BLaER1 (cell line): ENCODE measurements at regions not wholly inside any gene's neighbourhood (a gene's known extent, or its start where the extent isn't known, plus 50 kb on each side); places are given as distances from the start of the nearest gene placed in this dataset.

ENCODE experiments used
- H3K27ac ChIP-seq: shearing (Covaris generic); formaldehyde crosslinking; 2 replicates; pipeline ENCODE4 v1.8.1; 2022
- H3K27me3 ChIP-seq: shearing (Covaris generic); formaldehyde crosslinking; 2 replicates; pipeline ENCODE4 v1.8.1; 2022
- H3K36me3 ChIP-seq: shearing (Covaris generic); formaldehyde crosslinking; 2 replicates; pipeline ENCODE4 v1.8.1; 2022
- H3K4me1 ChIP-seq: shearing (Covaris generic); formaldehyde crosslinking; 2 replicates; pipeline ENCODE4 v1.8.1; 2022
- H3K4me2 ChIP-seq: shearing (Covaris generic); formaldehyde crosslinking; 2 replicates; pipeline ENCODE4 v1.8.1; 2022
- H3K4me3 ChIP-seq: shearing (Covaris generic); formaldehyde crosslinking; 2 replicates; pipeline ENCODE4 v1.8.1; 2022
- H3K9ac ChIP-seq: shearing (Covaris generic); formaldehyde crosslinking; 2 replicates; pipeline ENCODE4 v1.8.1; 2022
- H3K9me3 ChIP-seq: shearing (Covaris generic); formaldehyde crosslinking; 2 replicates; pipeline ENCODE4 v1.8.1; 2022
- H4K20me1 ChIP-seq: shearing (Covaris generic); formaldehyde crosslinking; 2 replicates; pipeline ENCODE4 v1.8.1; 2022
- Cebpa-rat ChIP-seq: shearing (Covaris generic); IDR thresholded peaks from 2 replicates; pipeline ENCODE4 v1.8.1; 2022

DNA sequence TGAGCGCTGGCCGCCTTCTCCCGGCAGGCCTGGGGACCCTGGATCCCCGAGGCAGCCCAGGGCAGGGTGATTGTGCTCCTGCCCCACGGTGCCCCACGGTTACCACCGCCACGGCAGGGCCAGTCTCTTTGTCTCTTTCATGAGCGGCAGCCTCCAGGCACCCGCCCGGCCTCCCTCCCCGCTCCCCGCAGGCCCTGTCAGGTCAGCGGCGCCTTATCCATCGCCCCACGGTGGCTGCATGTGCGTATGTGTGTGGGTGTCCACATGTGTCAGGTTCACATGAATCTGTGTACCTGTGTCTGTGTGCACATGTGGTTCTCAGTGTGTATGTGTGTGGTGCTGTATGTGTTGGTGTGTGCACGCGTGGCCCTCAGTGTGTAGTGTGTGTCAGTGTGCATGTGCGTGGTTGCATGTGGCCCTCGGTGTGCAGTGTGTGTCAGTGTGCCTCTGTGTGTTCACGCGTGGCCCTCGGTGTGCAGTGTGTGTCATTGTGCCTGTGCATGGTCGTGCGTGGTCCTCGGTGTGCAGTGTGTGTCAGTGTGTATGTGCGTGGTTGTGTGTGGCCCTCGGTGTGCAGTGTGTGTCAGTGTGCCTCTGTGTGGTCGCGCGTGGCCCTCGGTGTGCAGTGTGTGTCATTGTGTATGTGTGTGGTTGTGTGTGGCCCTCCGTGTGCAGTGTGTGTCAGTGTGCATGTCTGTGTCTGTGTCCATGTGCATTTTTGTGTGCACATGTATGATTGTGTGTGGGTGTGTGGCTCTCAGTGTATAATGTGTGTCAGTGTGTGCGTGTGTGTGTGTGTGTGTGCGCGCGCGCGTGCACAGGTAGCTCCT, 239.2 kb upstream of the GSE1 start:
- H3K27ac ChIP-seq, result no peak overlapping the region
- no peaks in the 10 kb centered on the region for H4K20me1 ChIP-seq
- H3K36me3 ChIP-seq, result no peaks in the 10 kb centered on the region
- no peak overlapping the region for H3K9ac ChIP-seq
- no peak overlapping the region for H3K4me2 ChIP-seq
- no peaks in the 10 kb centered on the region for H3K27me3 ChIP-seq
- H3K9me3 ChIP-seq, result no peaks in the 10 kb centered on the region
- TF ChIP-seq Cebpa-rat, result no peak
- peaks cover 80% of the 10 kb centered on the region for H3K4me1 ChIP-seq
- no peak overlapping the region for H3K4me3 ChIP-seq

DNA sequence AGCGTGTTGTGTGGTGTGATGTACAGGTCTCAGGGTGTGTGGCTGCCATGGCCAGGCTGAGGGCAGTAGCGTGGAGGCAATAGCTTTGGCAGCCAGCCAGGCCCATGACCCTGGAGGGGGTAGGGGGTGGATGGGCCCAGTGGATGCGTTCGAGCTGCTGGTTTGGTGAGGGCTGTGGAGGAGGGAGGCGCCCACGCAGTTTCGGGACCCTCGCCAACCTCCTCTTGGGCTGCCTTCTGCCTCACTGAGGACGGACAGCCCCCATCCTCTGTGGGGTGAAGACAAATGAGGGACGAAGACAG, 238.6 kb upstream of the GSE1 start:
- H3K36me3 ChIP-seq, result no peaks in the 10 kb centered on the region
- no peaks in the 10 kb centered on the region for H3K9me3 ChIP-seq
- TF ChIP-seq Cebpa-rat, result no peak
- no peaks in the 10 kb centered on the region for H3K27me3 ChIP-seq
- no peaks in the 10 kb centered on the region for H4K20me1 ChIP-seq
- H3K4me3 ChIP-seq, result no peak overlapping the region
- no peak overlapping the region for H3K27ac ChIP-seq
- no peak overlapping the region for H3K9ac ChIP-seq
- peaks cover 86% of the 10 kb centered on the region for H3K4me1 ChIP-seq
- no peak overlapping the region for H3K4me2 ChIP-seq

DNA sequence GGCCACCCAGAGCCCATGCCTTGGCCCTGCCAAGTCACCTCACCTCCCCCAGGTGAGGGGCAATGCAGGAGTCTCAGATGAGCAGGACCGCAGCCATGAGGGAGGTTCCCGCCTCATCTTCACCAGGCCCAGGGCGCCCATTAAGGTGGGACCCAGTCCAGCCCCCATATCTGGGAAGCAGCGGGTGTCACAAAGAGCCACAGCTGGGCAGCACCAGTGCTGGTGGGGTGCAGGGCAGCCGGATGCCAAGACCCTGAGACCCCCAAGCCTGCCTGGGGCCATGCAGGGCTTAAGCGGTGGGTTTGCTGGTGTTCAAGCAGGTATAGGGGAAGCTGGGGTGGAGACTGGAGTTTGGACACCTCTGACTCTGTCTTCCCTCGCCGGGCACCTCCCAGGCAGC, 237.8 kb upstream of the GSE1 start:
- Histone ChIP-seq H3K4me1 (peaks cover 86% of the 10 kb centered on the region), H3K36me3 (no peaks in the 10 kb centered on the region), H3K9me3 (no peaks in the 10 kb centered on the region), H3K4me2 (no peak overlapping the region), H3K27me3 (no peaks in the 10 kb centered on the region), H4K20me1 (no peaks in the 10 kb centered on the region), H3K9ac (no peak overlapping the region), H3K4me3 (no peak overlapping the region), H3K27ac (no peak overlapping the region)
- TF ChIP-seq Cebpa-rat, result no peak

DNA sequence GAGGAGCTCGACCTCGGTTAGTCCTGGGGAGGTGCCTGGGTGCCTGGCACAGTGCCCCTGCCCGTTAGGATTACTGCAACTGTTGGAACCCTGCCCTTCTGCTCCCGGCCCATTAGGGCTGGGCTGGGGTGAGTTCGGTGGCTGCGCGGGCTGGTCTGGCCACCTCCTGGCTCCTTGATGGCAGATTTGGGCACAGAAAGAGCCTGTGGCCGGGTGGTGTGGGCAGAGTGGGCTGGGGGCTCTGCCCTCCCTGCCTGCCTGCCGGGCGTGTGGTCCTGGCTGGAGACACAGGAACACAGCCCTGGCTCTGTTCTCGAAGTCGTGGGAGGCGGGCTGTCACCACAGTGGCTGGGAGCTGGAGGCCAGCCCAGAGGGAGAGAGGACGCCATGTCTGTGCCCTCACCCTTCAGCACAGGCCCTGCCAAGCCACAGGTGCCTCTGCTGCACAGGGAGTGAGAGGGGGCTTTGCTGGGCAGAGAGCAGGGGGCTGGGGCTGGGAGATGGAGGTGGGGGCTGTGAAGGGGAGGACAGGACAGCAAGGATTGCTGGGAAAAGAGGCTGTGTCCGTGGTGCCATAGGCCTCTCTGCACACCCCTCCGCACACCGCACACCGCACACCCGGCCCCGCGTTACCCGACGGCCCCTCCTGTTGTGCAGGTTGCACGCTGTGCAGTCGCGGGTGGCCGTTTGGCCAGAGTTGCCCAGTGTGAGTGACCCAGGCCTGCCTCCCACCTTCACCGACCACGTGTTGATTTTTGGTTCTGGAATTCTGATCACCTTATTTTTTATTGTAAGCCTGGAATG, 236.6 kb upstream of the GSE1 start:
- Histone ChIP-seq H3K9ac (no peak overlapping the region), H3K4me2 (peak overlapping the region; percentile 74), H4K20me1 (no peaks in the 10 kb centered on the region), H3K27me3 (no peaks in the 10 kb centered on the region), H3K36me3 (no peaks in the 10 kb centered on the region), H3K9me3 (no peaks in the 10 kb centered on the region), H3K4me1 (peaks cover 86% of the 10 kb centered on the region), H3K4me3 (no peak overlapping the region), H3K27ac (no peak overlapping the region)
- no peak for TF ChIP-seq Cebpa-rat

DNA sequence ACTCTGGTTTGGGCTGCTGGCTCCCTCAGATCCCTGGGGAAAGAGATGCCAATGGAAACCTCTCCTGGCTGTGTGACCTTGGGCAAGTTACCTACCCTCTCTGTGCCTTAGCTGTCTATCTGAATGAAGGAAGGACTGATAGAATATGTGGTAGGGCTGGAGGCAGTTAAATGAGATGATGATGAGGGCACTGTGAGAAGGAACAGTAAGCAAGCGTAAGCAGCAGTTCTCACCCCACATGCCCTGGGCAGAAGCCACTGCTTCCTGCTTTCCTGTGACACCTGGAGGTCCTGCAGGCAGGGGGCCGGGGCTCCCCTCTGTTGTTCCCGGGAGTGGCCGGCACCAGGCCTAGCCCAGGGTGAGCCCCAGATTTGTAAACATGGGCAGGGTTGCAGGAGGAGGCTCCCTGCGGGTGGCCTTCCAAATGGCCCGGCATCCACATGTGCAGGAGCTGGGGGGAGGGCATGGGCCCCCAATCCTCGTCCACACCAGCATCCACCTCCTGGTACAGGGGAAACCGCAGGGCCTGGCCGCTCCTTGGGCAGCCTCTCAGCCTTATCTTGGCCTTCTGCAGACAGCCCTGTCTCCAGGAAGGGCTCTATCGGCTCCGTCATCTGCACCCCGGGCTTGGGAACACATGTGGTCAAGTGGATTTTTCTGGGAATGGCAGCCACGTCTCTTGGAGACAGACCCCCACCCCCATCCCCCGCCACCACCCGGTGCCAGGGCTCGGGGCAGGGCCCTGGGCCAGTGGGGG, 235.6 kb upstream of the GSE1 start:
- 0 out of 2 replicates have a peak overlapping the region, but pooled peaks have one; percentile 38 for H3K27ac ChIP-seq
- peaks cover 86% of the 10 kb centered on the region for H3K4me1 ChIP-seq
- H3K9ac ChIP-seq, result 0 out of 2 replicates have a peak overlapping the region, but pooled peaks have one; percentile 19
- no peaks in the 10 kb centered on the region for H3K27me3 ChIP-seq
- no peak for TF ChIP-seq Cebpa-rat
- no peaks in the 10 kb centered on the region for H3K36me3 ChIP-seq
- H3K9me3 ChIP-seq, result no peaks in the 10 kb centered on the region
- no peak overlapping the region for H3K4me3 ChIP-seq
- H3K4me2 ChIP-seq, result peak overlapping the region; percentile 74
- no peaks in the 10 kb centered on the region for H4K20me1 ChIP-seq

DNA sequence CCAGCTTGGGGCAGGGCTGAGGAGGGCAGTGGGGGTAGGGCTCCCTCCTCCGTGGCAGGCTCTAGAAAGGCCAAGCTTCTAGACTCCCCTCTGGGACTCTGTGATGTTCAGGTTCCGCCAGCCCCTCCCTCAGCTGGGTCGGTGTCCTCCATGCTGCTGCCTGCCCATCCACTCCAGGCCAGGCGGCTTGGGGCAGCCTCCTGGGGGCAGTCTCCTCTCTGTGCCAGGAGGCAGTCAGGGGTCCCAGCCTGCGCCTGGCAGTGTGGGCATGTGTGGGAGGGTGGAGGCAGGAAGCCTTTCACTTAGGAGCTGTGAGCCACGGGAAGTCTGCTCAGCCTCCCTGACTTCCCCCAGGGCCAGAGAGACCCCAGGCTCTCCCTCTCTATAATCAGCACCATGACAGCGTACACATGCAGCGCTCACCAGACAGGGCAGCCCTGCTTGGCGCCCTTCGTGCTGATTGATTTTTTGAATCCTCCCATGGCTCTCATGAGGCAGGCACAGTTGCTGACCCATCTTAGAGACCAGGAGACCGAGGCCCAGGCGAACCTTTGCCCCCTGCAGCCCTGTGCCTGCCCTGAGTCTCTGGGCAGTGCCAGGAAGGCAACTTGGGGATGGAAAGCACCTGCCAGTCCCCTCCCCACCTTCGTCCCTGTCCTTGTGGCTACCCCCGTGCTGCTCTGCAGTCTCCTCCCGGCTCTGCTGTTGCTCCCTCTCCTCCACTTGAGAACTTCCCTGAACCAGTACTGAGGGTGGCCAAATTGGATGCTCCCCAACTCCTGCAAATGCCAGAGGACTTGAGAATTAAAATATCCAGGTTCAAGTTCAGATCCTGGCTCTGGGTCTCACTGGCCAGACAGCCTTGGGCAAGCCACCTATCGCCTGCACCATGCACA, 234.7 kb upstream of the GSE1 start:
- Histone ChIP-seq H3K27ac (peak overlapping the region; percentile 35; the same call in 1 of the 2 replicates), H3K4me3 (no peak overlapping the region), H3K4me1 (peaks cover 84% of the 10 kb centered on the region), H3K9me3 (no peaks in the 10 kb centered on the region), H3K27me3 (no peaks in the 10 kb centered on the region), H3K4me2 (peak overlapping the region; percentile 74), H3K9ac (peak overlapping the region; percentile 50; the same call in 1 of the 2 replicates), H4K20me1 (no peaks in the 10 kb centered on the region), H3K36me3 (no peaks in the 10 kb centered on the region)
- TF ChIP-seq Cebpa-rat, result no peak

DNA sequence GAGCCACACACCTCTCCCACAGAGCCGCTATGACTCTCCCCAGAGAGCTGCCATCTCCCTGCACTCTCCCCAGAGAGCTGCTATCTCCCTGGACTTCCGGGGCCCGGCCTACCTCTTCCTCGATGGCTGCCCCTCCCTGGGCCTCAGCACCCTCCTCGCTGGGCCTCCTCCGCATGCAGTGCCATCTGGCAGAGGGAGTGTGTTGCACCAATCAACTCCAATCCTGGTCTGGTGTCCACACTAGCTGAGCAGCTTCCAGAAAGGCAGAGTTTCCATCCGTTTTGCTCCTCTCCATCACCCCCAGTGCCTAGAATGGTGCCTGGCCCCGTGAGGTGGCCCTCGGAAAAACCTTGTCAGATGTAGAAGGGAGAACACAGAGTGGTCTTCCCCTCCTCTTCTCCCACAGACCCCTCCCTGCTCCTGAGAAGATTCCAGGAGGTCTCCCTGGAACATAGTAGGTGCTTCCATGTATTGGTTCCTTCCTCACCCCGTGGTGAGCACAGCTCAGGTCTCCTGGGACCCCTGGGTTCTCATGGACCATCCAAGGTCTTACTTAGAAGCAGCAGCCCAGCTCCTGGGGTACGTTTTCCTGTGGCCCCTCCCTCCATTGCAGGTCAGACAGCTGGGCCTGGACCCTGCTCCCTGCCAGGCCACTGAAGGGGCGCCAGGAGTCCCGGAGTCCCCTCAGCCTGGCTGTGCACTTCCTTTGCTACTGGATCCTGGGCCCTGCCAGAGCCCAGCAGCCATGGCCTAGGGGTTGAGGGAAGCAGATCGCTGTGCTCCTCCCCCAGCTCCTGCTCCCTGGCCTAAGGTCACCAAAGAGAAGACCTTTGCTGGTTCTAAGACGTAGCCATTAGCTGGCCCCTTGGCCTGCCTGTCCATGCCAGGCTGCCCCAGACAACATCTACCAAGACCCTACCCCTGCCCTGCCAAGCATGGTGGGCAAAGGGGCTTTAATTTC, 233.8 kb upstream of the GSE1 start:
- Histone ChIP-seq H3K9ac (no peak overlapping the region), H3K27me3 (no peaks in the 10 kb centered on the region), H3K4me2 (peak overlapping the region; percentile 74), H3K4me3 (no peak overlapping the region), H3K4me1 (peaks cover 90% of the 10 kb centered on the region), H3K27ac (peak overlapping the region; percentile 8; the same call in 1 of the 2 replicates), H3K9me3 (no peaks in the 10 kb centered on the region), H4K20me1 (no peaks in the 10 kb centered on the region), H3K36me3 (no peaks in the 10 kb centered on the region)
- TF ChIP-seq Cebpa-rat, result no peak

DNA sequence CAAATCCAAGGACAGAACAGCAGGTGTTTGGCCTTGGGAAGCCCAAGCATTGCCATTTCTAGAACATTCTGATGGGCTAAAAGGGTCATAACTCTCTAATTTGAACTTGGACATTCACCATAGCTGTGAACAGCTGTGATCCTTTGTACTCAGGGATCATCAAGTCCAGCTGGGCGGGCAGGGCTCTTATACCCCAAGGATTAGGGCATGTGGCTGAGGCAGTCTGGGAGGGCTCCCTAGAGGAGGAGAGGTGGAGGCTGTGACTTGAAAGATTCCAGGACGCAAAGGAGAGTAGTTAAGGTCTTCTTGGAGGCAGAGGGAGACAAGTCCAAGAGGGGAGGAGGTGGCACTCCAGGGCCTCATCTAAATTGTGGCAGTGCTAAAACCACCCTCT, 233.1 kb upstream of the GSE1 start:
- no peak for TF ChIP-seq Cebpa-rat
- Histone ChIP-seq H3K4me1 (peaks cover 97% of the 10 kb centered on the region), H4K20me1 (peaks cover 7% of the 10 kb centered on the region; the same call in 1 of the 2 replicates), H3K27ac (no peak overlapping the region), H3K27me3 (no peaks in the 10 kb centered on the region), H3K9me3 (no peaks in the 10 kb centered on the region), H3K4me2 (peak overlapping the region; percentile 74), H3K36me3 (no peaks in the 10 kb centered on the region), H3K9ac (no peak overlapping the region), H3K4me3 (no peak overlapping the region)
